HepG2 (cell line): ENCODE measurements at regions not wholly inside any gene's neighbourhood (a gene's known extent, or its start where the extent isn't known, plus 50 kb on each side); places are given as distances from the start of the nearest gene placed in this dataset.

ENCODE experiments used
- ATAC-seq: fragments of 200-7000 bp; cut with Tn5 transposase; 3 replicates; pipeline ENCODE4 v1.9.1; 2020; ENCODE audit warnings: mild to moderate bottlenecking, moderate library complexity
- BruUV-seq: library from RNA; stranded (reverse); fragments of 400-500 nt; replicated peaks from 2 replicates; lab custom pipeline; 2021; lab: Mats Ljungman, UMichigan
- CTCF ChIA-PET: fragments of 300-600 bp; formaldehyde crosslinking; extraction: SDS; loops from one replicate; lab custom pipeline; 2021; ENCODE audit warnings: low total read pairs, inconsistent platforms, low intra/inter-chr PET ratio; lab: Yijun Ruan, JAX
- POLR2A ChIA-PET: fragments of 350-600 bp; sonication (Branson Sonifier 250); formaldehyde crosslinking; loops from one replicate; lab custom pipeline; 2020; ENCODE audit warnings: antibody characterized with exemption, inconsistent platforms; lab: Yijun Ruan, JAX
- DNase-seq: peaks from one replicate; pipeline ENCODE4 v3.0.0-alpha.2; 2015; ENCODE audit warnings: low spot score
- FAIRE-seq: peaks from 3 replicates; lab custom pipeline; 2011; peaks lifted over from hg19 to GRCh38; lab: Jason Lieb, UNC
- H2AFZ ChIP-seq: one replicate; pipeline ENCODE4 v1.6.1; 2011; ENCODE audit warnings: low read length, inconsistent platforms
- H3K27ac ChIP-seq: fragments of 300-600 bp; 3 replicates; pipeline ENCODE4 v1.8.0; 2011; ENCODE audit warnings: mixed run types, mild to moderate bottlenecking, mixed read lengths, low read length, inconsistent platforms; ENCODE audit not compliant: insufficient read depth; ENCODE audit errors: extremely low read length
- H3K27me3 ChIP-seq, 2 experiments: fragments of 200-600 bp in 1 of 2; 2 replicates in 1 of 2; 3 replicates in 1 of 2; pipeline versions ENCODE4 v1.6.0 to v1.8.0; 2011; ENCODE audit warnings: low read length in 2 of 2, mild to moderate bottlenecking in 2 of 2, moderate library complexity in 2 of 2, inconsistent platforms in 1 of 2; ENCODE audit not compliant: insufficient read depth in 2 of 2, control insufficient read depth in 1 of 2
- H3K36me3 ChIP-seq, 2 experiments: fragments of 200-600 bp in 1 of 2; replicated peaks in 1 of 2; 2 replicates in 1 of 2; 3 replicates in 1 of 2; pipeline versions ENCODE4 v1.5.1 to v1.8.0; 2011; ENCODE audit warnings: low read length in 2 of 2, inconsistent platforms in 1 of 2; ENCODE audit not compliant: insufficient read depth in 2 of 2, control insufficient read depth in 1 of 2
- H3K4me1 ChIP-seq: 2 replicates; pipeline ENCODE4 v1.5.1; 2012; ENCODE audit warnings: low read length, inconsistent platforms; ENCODE audit not compliant: insufficient read depth
- H3K4me2 ChIP-seq: 2 replicates; pipeline ENCODE4 v1.6.0; 2011; ENCODE audit warnings: low read depth, low read length, inconsistent platforms
- H3K4me3 ChIP-seq, 3 experiments: fragments of 200-600 bp in 1 of 3; sonication (generic), shearing (Covaris generic) in 1 of 3; replicated peaks in 1 of 3; 2 replicates each; pipeline ENCODE4 v1.5.1; 2011 to 2016; ENCODE audit warnings: low read length in 3 of 3, inconsistent platforms in 2 of 3, low read depth in 2 of 3, mild to moderate bottlenecking in 2 of 3, control low read depth in 1 of 3, mixed read lengths in 1 of 3; ENCODE audit not compliant: insufficient read depth in 1 of 3
- H3K79me2 ChIP-seq: one replicate; pipeline ENCODE4 v1.6.1; 2011; ENCODE audit warnings: low read length, inconsistent platforms; ENCODE audit not compliant: insufficient read depth
- H3K9ac ChIP-seq: 2 replicates; pipeline ENCODE4 v1.6.0; 2011; ENCODE audit warnings: mild to moderate bottlenecking, low read depth, low read length, inconsistent platforms; ENCODE audit not compliant: insufficient read depth
- H3K9me3 ChIP-seq: 2 replicates; pipeline ENCODE4 v1.5.1; 2012; ENCODE audit warnings: mild to moderate bottlenecking, low read length
- H4K20me1 ChIP-seq: 2 replicates; pipeline ENCODE4 v1.6.0; 2011; ENCODE audit warnings: inconsistent platforms, mild to moderate bottlenecking, low read length, moderate library complexity; ENCODE audit not compliant: insufficient read depth
- CEBPB ChIP-seq: IDR thresholded peaks from 2 replicates; pipeline ENCODE4 v1.6.1; 2011; ENCODE audit warnings: low read depth, low read length, improper control_type of control experiment, borderline replicate concordance
- FLYWCH1 ChIP-seq: sonication (generic); formaldehyde crosslinking; IDR thresholded peaks from 2 replicates; pipeline ENCODE4 v1.8.1; 2023; ENCODE audit warnings: mild to moderate bottlenecking, missing genetic modification reagents
- MXD4 ChIP-seq: IDR thresholded peaks from 2 replicates; pipeline ENCODE4 v1.6.1; 2016; ENCODE audit warnings: mild to moderate bottlenecking, missing biosample characterization, missing genetic modification reagents
- NFE2 ChIP-seq: sonication (generic); formaldehyde crosslinking; IDR thresholded peaks from 2 replicates; pipeline ENCODE4 v1.4.0; 2020; ENCODE audit warnings: missing genetic modification reagents
- NFRKB ChIP-seq: fragments of 450-650 bp; IDR thresholded peaks from 2 replicates; pipeline ENCODE4 v1.6.1; 2017
- PPARG ChIP-seq: conservative IDR thresholded peaks from 2 replicates; pipeline ENCODE4 v1.6.1; 2016; ENCODE audit warnings: missing biosample characterization, missing genetic modification reagents
- SPEN ChIP-seq: sonication (generic); formaldehyde crosslinking; IDR thresholded peaks from 2 replicates; pipeline ENCODE4 v1.5.1; 2020; ENCODE audit warnings: low read depth, mild to moderate bottlenecking, missing genetic modification reagents
- ZBTB7B ChIP-seq: sonication (generic); formaldehyde crosslinking; IDR thresholded peaks from 2 replicates; pipeline ENCODE4 v1.4.0; 2020; ENCODE audit warnings: missing genetic modification reagents
- ZNF576 ChIP-seq: sonication (generic); formaldehyde crosslinking; IDR thresholded peaks from 2 replicates; pipeline ENCODE4 v1.4.0; 2020; ENCODE audit warnings: mild to moderate bottlenecking, missing genetic modification reagents
- ZNF597 ChIP-seq: sonication (generic); formaldehyde crosslinking; IDR thresholded peaks from 2 replicates; pipeline ENCODE4 v1.5.0; 2020; ENCODE audit warnings: missing genetic modification reagents
- WGBS: methylation state at CpG from one replicate; pipeline ENCODE4 v1.1.6; 2017; ENCODE audit warnings: low lambda C conversion rate; 5-methylcytosine and 5-hydroxymethylcytosine counted together
- in situ Hi-C: cut with HindIII; loops from 2 replicates; pipeline ENCODE4 v1.10.0; 2017; ENCODE audit warnings: low pct_unique_long_range_greater_than_20kb; ENCODE audit not compliant: extremely low pct_ligation_motif_present
- intact Hi-C: fragments of 100-400 bp; cut with micrococcal nuclease; formaldehyde crosslinking; loops from one replicate; pipeline ENCODE4 v1.10.0; 2022; ENCODE audit not compliant: unreplicated experiment
- TF ChIP-seq, protein P1 (sequence below): IDR thresholded peaks from 2 replicates; pipeline ENCODE4 v1.6.1; 2016; ENCODE audit warnings: low read depth, control low read depth
- TF ChIP-seq, protein P2 (sequence below): sonication (generic); formaldehyde crosslinking; conservative IDR thresholded peaks from 2 replicates; pipeline ENCODE4 v1.4.0; 2020; ENCODE audit warnings: missing genetic modification reagents
- TF ChIP-seq, protein P3 (sequence below): sonication (generic); formaldehyde crosslinking; IDR thresholded peaks from 2 replicates; pipeline ENCODE4 v1.5.0; 2020; ENCODE audit warnings: missing genetic modification reagents
- TF ChIP-seq, protein P4 (sequence below): sonication (generic); formaldehyde crosslinking; IDR thresholded peaks from 2 replicates; pipeline ENCODE4 v1.5.0; 2020; ENCODE audit warnings: missing genetic modification reagents, mild to moderate bottlenecking, borderline replicate concordance

- no peak overlapping the region for H3K9ac ChIP-seq
- H3K79me2 ChIP-seq = no peaks in the 10 kb centered on the region
- ATAC-seq (no peak), FAIRE-seq (no peak), DNase-seq (no peak)
- ChIA-PET POLR2A (no interaction called here), CTCF (no interaction called here)
- no peak overlapping the region for H3K4me2 ChIP-seq
- no peaks in the 10 kb centered on the region for H3K9me3 ChIP-seq
- no peaks in the 10 kb centered on the region for H3K36me3 ChIP-seq
- no TSS peak for BruUV-seq
- no peaks in the 10 kb centered on the region for H4K20me1 ChIP-seq
- H3K27me3 ChIP-seq = no peaks in the 10 kb centered on the region; a peak in 1 of 5 replicates
- no peaks in the 10 kb centered on the region for H3K4me1 ChIP-seq
- in situ Hi-C loops (no loop called here), intact Hi-C loops (no loop called here)
- TF ChIP-seq, protein P1, sequence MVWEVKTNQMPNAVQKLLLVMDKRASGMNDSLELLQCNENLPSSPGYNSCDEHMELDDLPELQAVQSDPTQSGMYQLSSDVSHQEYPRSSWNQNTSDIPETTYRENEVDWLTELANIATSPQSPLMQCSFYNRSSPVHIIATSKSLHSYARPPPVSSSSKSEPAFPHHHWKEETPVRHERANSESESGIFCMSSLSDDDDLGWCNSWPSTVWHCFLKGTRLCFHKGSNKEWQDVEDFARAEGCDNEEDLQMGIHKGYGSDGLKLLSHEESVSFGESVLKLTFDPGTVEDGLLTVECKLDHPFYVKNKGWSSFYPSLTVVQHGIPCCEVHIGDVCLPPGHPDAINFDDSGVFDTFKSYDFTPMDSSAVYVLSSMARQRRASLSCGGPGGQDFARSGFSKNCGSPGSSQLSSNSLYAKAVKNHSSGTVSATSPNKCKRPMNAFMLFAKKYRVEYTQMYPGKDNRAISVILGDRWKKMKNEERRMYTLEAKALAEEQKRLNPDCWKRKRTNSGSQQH = no peak
- TF ChIP-seq SPEN = no peak
- TF ChIP-seq, protein P2, sequence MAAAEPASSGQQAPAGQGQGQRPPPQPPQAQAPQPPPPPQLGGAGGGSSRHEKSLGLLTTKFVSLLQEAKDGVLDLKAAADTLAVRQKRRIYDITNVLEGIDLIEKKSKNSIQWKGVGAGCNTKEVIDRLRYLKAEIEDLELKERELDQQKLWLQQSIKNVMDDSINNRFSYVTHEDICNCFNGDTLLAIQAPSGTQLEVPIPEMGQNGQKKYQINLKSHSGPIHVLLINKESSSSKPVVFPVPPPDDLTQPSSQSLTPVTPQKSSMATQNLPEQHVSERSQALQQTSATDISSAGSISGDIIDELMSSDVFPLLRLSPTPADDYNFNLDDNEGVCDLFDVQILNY (CRISPR knock-in tag) = no peak
- TF ChIP-seq PPARG (CRISPR knock-in tag) = no peak
- TF ChIP-seq ZNF576 = no peak
- TF ChIP-seq ZNF597 (CRISPR knock-in tag) = no peak
- TF ChIP-seq ZBTB7B (CRISPR knock-in tag) = no peak
- TF ChIP-seq NFRKB = no peak
- TF ChIP-seq, protein P3, sequence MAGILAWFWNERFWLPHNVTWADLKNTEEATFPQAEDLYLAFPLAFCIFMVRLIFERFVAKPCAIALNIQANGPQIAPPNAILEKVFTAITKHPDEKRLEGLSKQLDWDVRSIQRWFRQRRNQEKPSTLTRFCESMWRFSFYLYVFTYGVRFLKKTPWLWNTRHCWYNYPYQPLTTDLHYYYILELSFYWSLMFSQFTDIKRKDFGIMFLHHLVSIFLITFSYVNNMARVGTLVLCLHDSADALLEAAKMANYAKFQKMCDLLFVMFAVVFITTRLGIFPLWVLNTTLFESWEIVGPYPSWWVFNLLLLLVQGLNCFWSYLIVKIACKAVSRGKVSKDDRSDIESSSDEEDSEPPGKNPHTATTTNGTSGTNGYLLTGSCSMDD = no peak
- TF ChIP-seq CEBPB = no peak
- TF ChIP-seq NFE2 (CRISPR knock-in tag) = no peak
- TF ChIP-seq, protein P4, sequence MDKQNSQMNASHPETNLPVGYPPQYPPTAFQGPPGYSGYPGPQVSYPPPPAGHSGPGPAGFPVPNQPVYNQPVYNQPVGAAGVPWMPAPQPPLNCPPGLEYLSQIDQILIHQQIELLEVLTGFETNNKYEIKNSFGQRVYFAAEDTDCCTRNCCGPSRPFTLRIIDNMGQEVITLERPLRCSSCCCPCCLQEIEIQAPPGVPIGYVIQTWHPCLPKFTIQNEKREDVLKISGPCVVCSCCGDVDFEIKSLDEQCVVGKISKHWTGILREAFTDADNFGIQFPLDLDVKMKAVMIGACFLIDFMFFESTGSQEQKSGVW (CRISPR knock-in tag) = no peak
- no peak for TF ChIP-seq MXD4 (CRISPR knock-in tag)
- no peak for TF ChIP-seq FLYWCH1 (CRISPR knock-in tag)
- no peak overlapping the region for H3K4me3 ChIP-seq
- WGBS = 2% methylated on average over 5 of the region's 5 CpGs
- no peak overlapping the region for H3K27ac ChIP-seq
- H2AFZ ChIP-seq = no peak overlapping the region
Observed at GRCh38 chr11:25859776-25860175, 472.2 kb upstream of the ANO3 start.
